Activated T-helper 2 cell treated with anti-CD3 and anti-CD28 coated beads, Interferon-gamma antibody, Interleukin-2, Interleukin-4, amounts not matched to agents 10 μg/mL and 5 μg/mL and 100 μg/mL, durations not matched to agents 14 hours and 24 hours and 36 hours (primary cell): ENCODE measurements at regions not wholly inside any gene's neighbourhood (a gene's known extent, or its start where the extent isn't known, plus 50 kb on each side); places are given as distances from the start of the nearest gene placed in this dataset.

Experiments used
- DNase-seq: peaks from one replicate; pipeline ENCODE4 v3.0.0; 2021; ENCODE audit warnings: low spot score
- H3K27ac Mint-ChIP-seq: one replicate; pipeline ENCODE4 v1.8.0; 2021; ENCODE audit warnings: mixed read lengths
- H3K27me3 Mint-ChIP-seq: one replicate; pipeline ENCODE4 v1.8.0; 2021; ENCODE audit warnings: low read depth, mixed read lengths
- H3K36me3 Mint-ChIP-seq: one replicate; pipeline ENCODE4 v1.8.0; 2021; ENCODE audit warnings: low read depth, mixed read lengths
- H3K4me1 Mint-ChIP-seq: one replicate; pipeline ENCODE4 v1.8.0; 2021; ENCODE audit warnings: low read depth, mixed read lengths
- H3K4me3 Mint-ChIP-seq: one replicate; pipeline ENCODE4 v1.8.0; 2021; ENCODE audit warnings: low read depth, mild to moderate bottlenecking, moderate library complexity, mixed read lengths
- H3K9me3 Mint-ChIP-seq: one replicate; pipeline ENCODE4 v1.8.0; 2021; ENCODE audit warnings: mixed read lengths
- intact Hi-C: fragments of 100-400 bp; cut with micrococcal nuclease; formaldehyde crosslinking; loops from one replicate; pipeline ENCODE4 v1.15.1; 2023

GRCh38 chr3:67995206-67995605 is 340.8 kb upstream of the SUCLG2 start:
- intact Hi-C loops = no loop called here
- Mint-ChIP-seq H3K27ac (no peak overlapping the region), H3K27me3 (no peaks in the 10 kb centered on the region), H3K9me3 (no peaks in the 10 kb centered on the region), H3K4me1 (no peaks in the 10 kb centered on the region), H3K36me3 (no peaks in the 10 kb centered on the region), H3K4me3 (no peak overlapping the region)
- no peak for DNase-seq

- H3K36me3 Mint-ChIP-seq = no peaks in the 10 kb centered on the region
- intact Hi-C loops = no loop called here
These were observed 332.3 kb upstream of the SUCLG2 start for GRCh38 chr3:67986706-67987105.

GRCh38 chr3:67983166-67983565 is 328.8 kb upstream of the SUCLG2 start:
- no peak overlapping the region for H3K4me3 Mint-ChIP-seq
- H3K36me3 Mint-ChIP-seq = no peaks in the 10 kb centered on the region
- H3K27me3 Mint-ChIP-seq = no peaks in the 10 kb centered on the region
- no peak overlapping the region for H3K27ac Mint-ChIP-seq
- DNase-seq = no peak
- intact Hi-C loops = no loop called here
- H3K4me1 Mint-ChIP-seq = no peaks in the 10 kb centered on the region
- no peaks in the 10 kb centered on the region for H3K9me3 Mint-ChIP-seq

More at GRCh38 chr3:67986706-67987105, 332.3 kb upstream of the SUCLG2 start:
- Mint-ChIP-seq H3K4me1 (no peaks in the 10 kb centered on the region), H3K27me3 (no peaks in the 10 kb centered on the region), H3K9me3 (no peaks in the 10 kb centered on the region), H3K4me3 (no peak overlapping the region), H3K27ac (no peak overlapping the region)
- no peak for DNase-seq

GRCh38 chr3:67981077-67981476 is 326.7 kb upstream of the SUCLG2 start:
- Mint-ChIP-seq H3K27me3 (no peaks in the 10 kb centered on the region), H3K27ac (no peak overlapping the region), H3K4me3 (no peak overlapping the region), H3K36me3 (no peaks in the 10 kb centered on the region), H3K9me3 (no peaks in the 10 kb centered on the region), H3K4me1 (no peaks in the 10 kb centered on the region)
- DNase-seq = no peak
- intact Hi-C loops = no loop called here

GRCh38 chr3:67979342-67979741 is 324.9 kb upstream of the SUCLG2 start:
- Mint-ChIP-seq H3K4me3 (no peak overlapping the region), H3K27me3 (no peaks in the 10 kb centered on the region), H3K9me3 (no peaks in the 10 kb centered on the region), H3K36me3 (no peaks in the 10 kb centered on the region), H3K27ac (no peak overlapping the region), H3K4me1 (no peaks in the 10 kb centered on the region)
- intact Hi-C loops = no loop called here
- no peak for DNase-seq

- DNase-seq = no peak
- no peak overlapping the region for H3K4me3 Mint-ChIP-seq
- no peaks in the 10 kb centered on the region for H3K9me3 Mint-ChIP-seq
- no peaks in the 10 kb centered on the region for H3K27me3 Mint-ChIP-seq
- H3K36me3 Mint-ChIP-seq = no peaks in the 10 kb centered on the region
- intact Hi-C loops = no loop called here
- no peak overlapping the region for H3K27ac Mint-ChIP-seq
- no peaks in the 10 kb centered on the region for H3K4me1 Mint-ChIP-seq
These were observed 323.4 kb upstream of the SUCLG2 start for GRCh38 chr3:67977762-67978161.

GRCh38 chr3:67976663-67977062 is 322.3 kb upstream of the SUCLG2 start:
- Mint-ChIP-seq H3K27ac (no peak overlapping the region), H3K36me3 (no peaks in the 10 kb centered on the region), H3K27me3 (no peaks in the 10 kb centered on the region), H3K9me3 (no peaks in the 10 kb centered on the region), H3K4me1 (no peaks in the 10 kb centered on the region), H3K4me3 (no peak overlapping the region)
- DNase-seq = no peak
- intact Hi-C loops = no loop called here

- H3K9me3 Mint-ChIP-seq = peaks cover 7% of the 10 kb centered on the region
- no peak overlapping the region for H3K4me3 Mint-ChIP-seq
- intact Hi-C loops = no loop called here
- no peak overlapping the region for H3K27ac Mint-ChIP-seq
- no peak for DNase-seq
- H3K27me3 Mint-ChIP-seq = peaks cover 1% of the 10 kb centered on the region
- no peaks in the 10 kb centered on the region for H3K36me3 Mint-ChIP-seq
- no peaks in the 10 kb centered on the region for H3K4me1 Mint-ChIP-seq
These were observed 310.2 kb upstream of the SUCLG2 start for GRCh38 chr3:67964596-67964995.

- Mint-ChIP-seq H3K9me3 (peaks cover 9% of the 10 kb centered on the region), H3K4me3 (no peak overlapping the region), H3K27me3 (peaks cover 1% of the 10 kb centered on the region), H3K27ac (no peak overlapping the region), H3K4me1 (no peaks in the 10 kb centered on the region), H3K36me3 (no peaks in the 10 kb centered on the region)
- intact Hi-C loops = no loop called here
- no peak for DNase-seq
These were observed 302.9 kb upstream of the SUCLG2 start for GRCh38 chr3:67957268-67957667.

- Mint-ChIP-seq H3K9me3 (peaks cover 3% of the 10 kb centered on the region), H3K27ac (no peak overlapping the region), H3K4me3 (peak overlapping the region; percentile 14), H3K36me3 (no peaks in the 10 kb centered on the region), H3K27me3 (no peaks in the 10 kb centered on the region), H3K4me1 (peaks cover 3% of the 10 kb centered on the region)
- DNase-seq = peak; percentile 37
- intact Hi-C loops = no loop called here
These were observed 293.5 kb upstream of the SUCLG2 start for GRCh38 chr3:67947808-67948508.

GRCh38 chr3:67946436-67946835 is 292.0 kb upstream of the SUCLG2 start:
- Mint-ChIP-seq H3K4me3 (no peak overlapping the region), H3K9me3 (no peaks in the 10 kb centered on the region), H3K4me1 (peaks cover 3% of the 10 kb centered on the region), H3K36me3 (no peaks in the 10 kb centered on the region), H3K27ac (no peak overlapping the region), H3K27me3 (no peaks in the 10 kb centered on the region)
- no peak for DNase-seq
- intact Hi-C loops = no loop called here

GRCh38 chr3:67943546-67943945 is 289.1 kb upstream of the SUCLG2 start:
- H3K4me1 Mint-ChIP-seq = peaks cover 3% of the 10 kb centered on the region
- DNase-seq = no peak
- no peak overlapping the region for H3K4me3 Mint-ChIP-seq
- H3K27me3 Mint-ChIP-seq = no peaks in the 10 kb centered on the region
- H3K36me3 Mint-ChIP-seq = no peaks in the 10 kb centered on the region
- intact Hi-C loops = no loop called here
- no peaks in the 10 kb centered on the region for H3K9me3 Mint-ChIP-seq
- no peak overlapping the region for H3K27ac Mint-ChIP-seq

- Mint-ChIP-seq H3K27me3 (no peaks in the 10 kb centered on the region), H3K27ac (no peak overlapping the region), H3K4me1 (no peaks in the 10 kb centered on the region), H3K36me3 (no peaks in the 10 kb centered on the region), H3K9me3 (no peaks in the 10 kb centered on the region), H3K4me3 (no peak overlapping the region)
- DNase-seq = no peak
- intact Hi-C loops = no loop called here
These were observed 287.1 kb upstream of the SUCLG2 start for GRCh38 chr3:67941433-67942030.
